Fibroblast of pulmonary artery (primary cell): ENCODE measurements at regions not wholly inside any gene's neighbourhood (a gene's known extent, or its start where the extent isn't known, plus 50 kb on each side); places are given as distances from the start of the nearest gene placed in this dataset.

Experiments
- DNase-seq: peaks from one replicate; pipeline ENCODE4 v3.0.0-alpha.2; 2010; ENCODE audit warnings: low read depth
- H3K4me3 ChIP-seq: replicated peaks from 2 replicates; pipeline ENCODE4 v1.5.1; 2011; ENCODE audit warnings: low read depth, mild to moderate bottlenecking, control low read depth, low read length, moderate library complexity
- TF ChIP-seq, protein P1 (sequence below): IDR thresholded peaks from 2 replicates; pipeline ENCODE4 v1.5.1; 2011; ENCODE audit warnings: mild to moderate bottlenecking, control low read depth, low read length, inconsistent platforms; ENCODE audit errors: missing control alignments

DNA sequence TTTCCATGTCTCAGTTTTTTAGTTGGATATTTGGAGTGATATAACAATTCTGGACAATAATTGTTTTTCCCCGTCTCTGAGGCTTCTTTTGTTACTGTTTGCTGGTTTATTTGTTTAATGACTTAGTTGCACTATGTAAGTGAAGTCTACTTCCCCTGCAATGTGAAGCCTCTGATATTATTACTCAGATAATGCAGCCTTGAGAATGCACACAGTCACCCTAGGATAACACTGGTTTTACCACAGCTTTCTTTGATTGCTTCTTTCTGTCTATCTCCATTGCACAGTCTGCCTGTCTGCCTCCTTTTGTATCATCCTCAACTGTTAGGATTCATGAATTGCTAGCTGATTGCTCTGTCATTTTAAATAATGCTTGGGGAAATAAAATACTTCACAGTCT, 208.7 kb upstream of the ROBO1 start:
- TF ChIP-seq, protein P1, sequence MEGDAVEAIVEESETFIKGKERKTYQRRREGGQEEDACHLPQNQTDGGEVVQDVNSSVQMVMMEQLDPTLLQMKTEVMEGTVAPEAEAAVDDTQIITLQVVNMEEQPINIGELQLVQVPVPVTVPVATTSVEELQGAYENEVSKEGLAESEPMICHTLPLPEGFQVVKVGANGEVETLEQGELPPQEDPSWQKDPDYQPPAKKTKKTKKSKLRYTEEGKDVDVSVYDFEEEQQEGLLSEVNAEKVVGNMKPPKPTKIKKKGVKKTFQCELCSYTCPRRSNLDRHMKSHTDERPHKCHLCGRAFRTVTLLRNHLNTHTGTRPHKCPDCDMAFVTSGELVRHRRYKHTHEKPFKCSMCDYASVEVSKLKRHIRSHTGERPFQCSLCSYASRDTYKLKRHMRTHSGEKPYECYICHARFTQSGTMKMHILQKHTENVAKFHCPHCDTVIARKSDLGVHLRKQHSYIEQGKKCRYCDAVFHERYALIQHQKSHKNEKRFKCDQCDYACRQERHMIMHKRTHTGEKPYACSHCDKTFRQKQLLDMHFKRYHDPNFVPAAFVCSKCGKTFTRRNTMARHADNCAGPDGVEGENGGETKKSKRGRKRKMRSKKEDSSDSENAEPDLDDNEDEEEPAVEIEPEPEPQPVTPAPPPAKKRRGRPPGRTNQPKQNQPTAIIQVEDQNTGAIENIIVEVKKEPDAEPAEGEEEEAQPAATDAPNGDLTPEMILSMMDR: no peak
- no peak overlapping the region for H3K4me3 ChIP-seq
- no peak for DNase-seq

DNA sequence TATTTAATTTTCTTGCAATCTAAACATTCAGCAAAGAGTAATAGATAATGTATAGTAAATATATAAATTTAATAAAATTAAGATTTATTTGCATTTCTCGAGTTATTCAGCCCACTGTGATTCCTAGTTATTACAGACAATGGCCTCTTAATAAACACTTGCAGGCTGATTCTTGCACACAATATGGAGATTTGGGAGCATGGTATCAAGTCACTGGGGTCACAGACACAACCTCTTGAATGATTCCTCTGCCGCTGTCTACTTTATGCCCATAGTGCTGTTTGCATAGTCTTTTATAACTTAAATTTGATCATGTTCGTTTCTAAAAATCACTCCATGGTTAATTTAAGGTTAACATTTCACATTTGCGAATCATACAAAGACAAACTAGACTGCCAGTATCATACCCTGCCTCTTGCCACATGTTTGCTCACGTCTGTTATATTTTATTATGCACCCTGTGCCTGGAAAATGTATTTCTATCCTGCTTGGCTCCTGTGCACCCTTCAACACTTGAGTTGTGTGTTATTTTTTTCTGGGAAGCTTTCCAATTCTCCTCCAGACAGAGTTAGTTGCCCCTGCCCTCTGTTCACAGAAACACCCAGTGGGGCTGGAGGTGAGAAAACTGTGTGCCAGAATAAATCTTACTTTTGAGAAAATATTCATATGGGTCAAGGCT, 206.3 kb upstream of the ROBO1 start:
- TF ChIP-seq, protein P1: no peak
- no peak overlapping the region for H3K4me3 ChIP-seq
- DNase-seq: peak; percentile 18

DNA sequence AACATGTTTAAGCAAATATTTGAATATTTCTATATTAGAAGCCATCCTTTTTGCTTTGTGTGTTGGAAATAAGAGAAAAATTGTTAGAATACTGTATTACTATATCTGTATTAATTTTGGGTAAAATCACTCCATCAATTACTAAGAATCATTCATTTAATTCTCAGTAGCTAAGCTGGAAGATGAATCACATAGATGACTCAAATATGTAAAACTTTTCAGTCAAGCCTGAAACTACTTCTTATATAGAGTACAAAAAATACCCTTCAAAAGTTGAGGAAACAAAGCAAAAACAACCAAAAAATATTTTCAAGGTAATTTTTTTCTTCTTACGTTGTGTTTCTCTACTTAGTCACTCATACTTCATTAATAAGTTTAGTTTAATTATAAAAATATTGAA, 205.7 kb upstream of the ROBO1 start:
- no peak for DNase-seq
- H3K4me3 ChIP-seq: no peak overlapping the region
- TF ChIP-seq, protein P1: no peak

DNA sequence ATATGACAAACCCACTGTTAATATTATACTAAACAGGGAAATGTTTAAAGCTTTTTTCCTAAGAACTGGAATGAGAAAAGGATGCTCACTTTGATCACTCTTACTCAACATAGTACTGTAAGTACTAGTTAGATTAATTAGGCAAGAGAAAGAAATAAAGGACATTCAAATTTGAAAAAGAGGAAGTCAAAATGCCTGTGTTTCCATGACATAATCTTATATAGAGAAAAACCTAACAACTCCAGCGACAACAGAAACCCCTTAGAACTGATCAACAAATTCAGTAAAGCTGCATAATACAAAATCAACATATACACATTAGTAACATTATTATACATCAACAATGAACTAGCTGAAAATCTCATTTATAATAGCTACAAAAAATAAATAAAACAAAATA, 200.6 kb upstream of the ROBO1 start:
- no peak for DNase-seq
- TF ChIP-seq, protein P1: no peak
- no peak overlapping the region for H3K4me3 ChIP-seq

DNA sequence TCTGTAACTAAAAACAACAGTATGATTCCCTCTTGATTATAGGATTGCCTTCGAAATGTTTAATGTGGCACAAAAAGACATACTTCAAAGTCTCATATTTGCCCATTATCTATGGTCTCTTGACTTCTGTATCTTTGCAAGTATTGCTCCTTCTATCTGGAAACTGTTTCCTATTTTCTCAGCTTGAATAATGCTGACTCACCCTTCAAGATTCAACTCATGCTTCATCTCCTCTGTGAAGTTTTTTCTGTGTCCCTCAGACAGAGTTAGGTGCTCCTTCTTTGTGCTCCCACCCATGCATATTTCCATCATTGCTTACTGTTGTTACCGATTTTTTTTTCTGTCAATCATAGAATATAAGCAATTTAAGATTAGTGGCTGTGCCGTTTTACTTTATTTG, 192.8 kb upstream of the ROBO1 start:
- TF ChIP-seq, protein P1: no peak
- H3K4me3 ChIP-seq: no peak overlapping the region
- DNase-seq: no peak

DNA sequence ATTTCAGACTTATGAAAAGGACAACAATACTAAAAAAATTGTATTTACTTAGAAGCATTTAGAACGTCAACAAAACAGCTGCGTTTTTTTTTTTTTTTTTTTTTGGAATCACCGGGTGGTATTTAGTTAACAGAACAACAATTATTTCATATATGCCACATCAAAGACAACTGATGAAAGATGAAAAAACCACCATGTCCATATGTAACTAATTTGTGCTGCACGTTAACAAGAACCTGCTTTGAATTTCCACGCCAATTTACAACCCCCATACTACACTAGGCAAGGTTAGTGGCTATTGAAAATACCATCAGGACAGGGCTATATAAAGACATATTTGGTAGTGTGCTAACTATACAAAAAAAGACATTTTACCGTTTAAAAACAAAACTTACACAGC, 189.3 kb upstream of the ROBO1 start:
- no peak overlapping the region for H3K4me3 ChIP-seq
- no peak for DNase-seq
- TF ChIP-seq, protein P1: no peak

DNA sequence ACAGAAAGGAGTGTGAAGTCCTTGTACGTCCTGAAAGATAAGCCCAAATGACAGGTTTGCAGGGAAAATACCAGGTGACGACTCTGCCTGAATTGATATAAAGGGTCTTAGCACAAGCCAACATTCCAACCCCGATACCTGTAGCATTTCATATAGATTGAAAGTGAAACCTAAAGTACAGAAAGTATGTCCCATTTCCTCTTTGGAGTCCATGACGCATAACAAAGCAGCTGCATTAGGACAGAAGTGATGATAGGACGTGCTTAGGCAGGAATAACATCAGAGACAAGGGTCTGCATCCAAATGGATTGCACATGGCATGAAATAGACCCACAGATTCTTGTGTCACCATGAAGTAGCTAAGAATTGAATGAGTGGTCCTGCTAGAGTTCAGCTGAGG, 187.0 kb upstream of the ROBO1 start:
- DNase-seq: no peak
- TF ChIP-seq, protein P1: no peak
- H3K4me3 ChIP-seq: no peak overlapping the region
